NAMALWA (cell line): ENCODE measurements at regions not wholly inside any gene's neighbourhood (a gene's known extent, or its start where the extent isn't known, plus 50 kb on each side); places are given as distances from the start of the nearest gene placed in this dataset.

Source experiments
- DNase-seq: peaks from one replicate; pipeline ENCODE4 v3.0.0-alpha.2; 2015; ENCODE audit warnings: low spot score

GRCh38 chr13:104766319-104766718 lies 1700.1 kb upstream of the SLC10A2 start:
- no peak for DNase-seq

GRCh38 chr13:104764600-104764999 lies 1698.4 kb upstream of the SLC10A2 start:
- no peak for DNase-seq

DNA sequence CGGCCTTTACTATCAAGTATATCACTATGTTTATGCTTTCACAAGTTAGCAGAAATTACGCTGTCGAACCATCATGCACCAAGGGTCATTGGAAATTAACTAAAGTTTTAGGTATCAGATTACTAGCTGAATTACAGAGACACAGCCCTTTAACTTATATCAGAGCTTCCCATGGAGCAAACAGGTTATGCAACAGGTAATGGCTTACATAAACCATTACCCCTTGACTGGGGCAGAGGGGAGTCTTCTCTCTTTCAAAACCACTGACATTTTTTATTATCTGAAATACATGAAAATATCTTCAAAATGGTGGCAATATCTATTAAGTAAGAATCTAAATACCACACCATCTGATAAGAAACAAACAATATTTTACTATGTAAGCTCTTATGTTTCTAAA lies 1692.9 kb upstream of the SLC10A2 start:
- no peak for DNase-seq

DNA sequence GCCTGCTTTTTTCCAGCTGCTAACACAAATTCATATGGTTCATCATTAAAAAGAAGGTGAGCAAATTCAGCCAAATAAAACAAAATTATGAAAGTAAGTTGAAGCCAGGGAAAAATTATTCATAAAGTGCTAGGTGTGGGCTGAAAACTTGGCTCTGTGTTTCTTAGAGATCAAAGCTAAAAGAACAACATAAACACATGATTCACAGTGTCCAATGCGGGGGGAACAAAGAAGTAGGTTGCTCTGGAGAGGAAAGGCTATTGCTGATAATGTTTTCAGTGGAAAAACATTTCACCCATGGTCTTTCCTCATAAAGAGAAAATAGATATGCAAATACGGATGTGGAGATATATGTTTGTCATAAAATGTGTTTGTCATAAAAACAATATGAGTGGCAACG lies 1691.5 kb upstream of the SLC10A2 start:
- DNase-seq: no peak

DNA sequence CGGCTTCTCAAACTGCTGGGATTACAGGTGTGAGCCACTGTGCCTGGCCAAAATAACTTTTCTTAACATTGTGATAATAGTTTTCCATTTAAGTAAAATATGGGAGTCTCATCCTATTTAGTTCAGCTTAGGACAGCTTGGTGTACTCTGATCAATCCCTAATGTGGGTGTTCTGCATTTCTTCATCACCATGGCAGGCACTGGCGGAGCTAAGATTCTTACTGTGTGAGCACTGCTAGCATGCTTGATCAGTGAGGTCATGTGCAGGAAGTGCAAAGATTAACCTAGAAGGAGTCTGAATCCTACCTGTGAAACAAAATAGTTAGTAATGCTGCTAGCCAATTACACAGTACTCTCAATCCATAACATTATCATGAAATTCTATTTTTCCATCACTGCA lies 1684.2 kb upstream of the SLC10A2 start:
- no peak for DNase-seq

DNA sequence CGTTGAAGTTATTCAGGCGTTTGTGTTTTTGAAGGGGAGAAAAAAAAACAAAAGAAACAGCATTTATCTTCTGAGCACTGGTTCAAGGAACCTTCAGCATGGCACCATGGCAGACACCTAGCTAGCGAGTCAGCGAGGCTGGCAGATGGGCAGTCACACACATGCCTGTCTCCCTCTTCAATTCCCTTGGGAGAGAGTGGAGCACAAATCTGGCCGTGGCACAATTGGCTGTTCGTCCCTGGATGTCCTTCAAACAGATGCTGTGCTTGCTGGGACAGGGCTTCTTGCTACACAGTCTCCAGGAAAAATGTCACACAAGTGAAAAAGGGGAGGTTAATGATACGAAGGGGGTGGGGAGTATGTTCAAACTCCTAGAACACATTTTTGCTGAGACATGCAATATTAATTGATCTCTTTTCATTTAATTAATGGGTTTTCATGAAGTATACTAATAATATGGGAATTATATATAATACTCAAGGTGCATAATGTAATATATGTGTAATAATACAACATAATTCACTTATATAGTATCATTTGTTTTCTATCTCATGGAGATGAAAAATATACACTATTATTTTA lies 1674.5 kb upstream of the SLC10A2 start:
- DNase-seq: no peak

GRCh38 chr13:104737713-104738112 lies 1671.5 kb upstream of the SLC10A2 start:
- DNase-seq: no peak

DNA sequence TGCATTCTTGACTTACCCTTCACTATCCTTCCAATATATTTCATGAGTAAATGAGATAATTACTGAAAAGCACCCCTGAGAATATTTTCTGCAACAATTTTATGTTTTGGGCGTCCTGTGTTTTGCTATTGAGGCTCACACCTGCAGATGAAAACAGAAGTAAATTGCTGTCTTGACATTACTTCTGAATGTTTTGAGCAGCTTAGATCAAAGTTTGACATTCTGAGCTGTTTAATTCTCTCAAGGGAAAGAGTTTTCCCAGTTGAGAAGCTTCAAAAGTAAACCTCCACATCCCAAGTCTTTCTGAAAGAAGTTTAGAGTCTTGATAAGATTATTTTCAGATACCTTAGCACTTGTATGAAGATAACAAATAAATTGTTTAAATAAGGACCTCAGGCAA lies 1667.2 kb upstream of the SLC10A2 start:
- DNase-seq: no peak

GRCh38 chr13:104715111-104715510 lies 1648.9 kb upstream of the SLC10A2 start:
- DNase-seq: no peak

DNA sequence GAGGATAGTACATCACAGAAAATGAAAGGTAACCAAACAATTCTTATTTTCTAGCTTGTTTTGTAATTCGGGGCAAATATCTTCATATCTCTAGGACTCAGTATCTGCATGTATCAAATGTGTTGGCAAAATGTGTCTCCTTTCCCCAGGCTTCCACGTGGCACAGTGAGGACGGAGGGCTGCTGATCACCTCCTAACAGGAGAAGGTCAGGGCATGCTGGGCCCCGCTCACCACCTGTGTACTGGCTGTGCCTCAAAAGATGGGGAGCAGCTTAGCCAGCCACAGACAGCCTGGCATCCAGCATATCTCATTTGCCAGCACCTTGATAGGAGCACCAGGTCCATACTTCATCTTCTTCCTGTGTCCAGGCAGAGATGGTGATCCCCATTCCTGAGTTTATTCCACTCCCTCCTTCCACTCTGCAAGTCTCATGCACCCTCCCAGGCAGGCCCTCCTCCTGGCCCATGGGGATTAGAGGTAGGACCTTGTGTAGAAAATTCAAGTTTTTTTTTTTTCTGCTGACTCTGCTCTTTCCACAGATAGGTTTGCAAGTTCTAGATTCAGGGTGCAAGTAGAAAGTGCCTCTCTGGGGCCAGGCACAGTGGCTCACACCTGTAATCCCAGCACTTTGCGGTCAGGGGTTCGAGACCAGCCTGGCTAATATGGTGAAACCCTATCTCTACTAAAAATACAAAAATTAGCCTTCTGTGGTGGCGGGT lies 1639.0 kb upstream of the SLC10A2 start:
- DNase-seq: no peak

DNA sequence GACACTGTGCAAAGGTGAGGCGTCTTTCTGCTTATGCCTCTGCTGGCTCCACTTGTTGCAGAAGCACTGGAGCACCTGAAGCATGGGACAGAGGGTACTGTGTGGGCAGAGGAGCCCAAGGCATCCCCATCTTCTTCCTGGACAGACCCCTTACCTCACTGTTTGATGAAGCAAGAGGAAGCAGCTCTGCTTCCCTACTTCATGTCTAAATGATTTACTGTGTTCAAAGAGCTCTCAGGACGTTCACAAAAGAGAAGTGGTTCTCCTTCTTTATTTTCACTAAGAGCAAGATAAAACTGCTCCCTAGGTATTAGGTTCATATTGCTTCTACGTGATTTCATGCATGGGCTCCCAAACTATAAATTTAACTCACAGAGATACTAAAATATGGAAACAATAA lies 1635.4 kb upstream of the SLC10A2 start:
- no peak for DNase-seq

DNA sequence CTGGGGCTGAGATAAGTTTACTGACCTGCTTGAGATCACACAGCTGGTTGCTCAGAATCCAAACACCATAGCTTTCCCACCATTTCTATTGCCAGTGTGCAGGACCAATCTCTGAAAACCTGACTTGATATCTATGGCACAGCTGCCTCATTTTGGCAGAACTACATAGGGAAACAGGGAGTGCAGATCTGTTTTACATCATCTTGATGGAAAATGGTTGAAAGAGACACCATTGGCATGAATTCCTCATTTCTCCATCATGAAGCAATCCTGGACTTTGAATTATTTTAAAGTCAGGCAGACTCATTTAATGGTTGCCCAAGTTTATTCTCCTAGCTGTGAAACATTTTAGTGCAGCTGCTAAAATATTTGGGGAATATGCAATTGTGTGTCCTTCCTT lies 1628.2 kb upstream of the SLC10A2 start:
- no peak for DNase-seq

DNA sequence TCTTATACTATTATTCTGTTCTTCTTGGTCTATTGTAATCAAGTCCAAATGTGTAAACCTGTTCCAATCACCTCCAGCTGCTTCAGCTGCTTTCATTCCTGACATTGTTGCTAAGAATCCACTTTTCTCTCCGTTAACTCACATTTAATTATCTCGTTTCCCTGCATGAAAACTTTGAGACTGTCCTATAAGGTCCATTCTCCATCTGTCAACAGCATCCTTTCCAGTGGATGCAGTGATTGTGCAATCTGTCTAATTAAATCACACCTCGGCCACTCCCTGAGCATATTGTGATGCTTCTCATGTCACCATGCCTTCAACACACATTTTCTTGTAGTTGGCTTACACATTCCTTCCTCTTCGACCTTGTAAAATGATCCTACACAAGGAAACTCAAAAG lies 1626.9 kb upstream of the SLC10A2 start:
- DNase-seq: no peak

- DNase-seq: no peak
Measured at GRCh38 chr13:104691767-104692467, 1625.7 kb upstream of the SLC10A2 start.

DNA sequence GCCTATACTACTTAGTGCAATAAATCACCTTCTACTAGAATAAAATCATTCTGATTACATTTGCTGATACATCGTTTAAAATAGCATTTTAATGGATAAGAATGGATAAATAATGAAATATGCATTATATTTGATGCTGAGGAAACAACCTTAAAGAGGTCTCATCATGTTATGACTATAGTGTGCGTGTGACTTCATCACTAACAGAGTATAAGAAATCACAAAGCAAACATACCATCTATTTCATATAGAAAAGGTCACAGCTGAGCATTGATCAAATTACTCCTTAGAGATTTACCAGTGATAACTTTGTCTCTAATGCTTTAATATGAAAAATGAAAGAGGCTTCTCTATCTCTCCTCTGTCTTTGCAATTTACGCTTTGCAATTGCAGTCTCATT lies 1620.3 kb upstream of the SLC10A2 start:
- DNase-seq: no peak

DNA sequence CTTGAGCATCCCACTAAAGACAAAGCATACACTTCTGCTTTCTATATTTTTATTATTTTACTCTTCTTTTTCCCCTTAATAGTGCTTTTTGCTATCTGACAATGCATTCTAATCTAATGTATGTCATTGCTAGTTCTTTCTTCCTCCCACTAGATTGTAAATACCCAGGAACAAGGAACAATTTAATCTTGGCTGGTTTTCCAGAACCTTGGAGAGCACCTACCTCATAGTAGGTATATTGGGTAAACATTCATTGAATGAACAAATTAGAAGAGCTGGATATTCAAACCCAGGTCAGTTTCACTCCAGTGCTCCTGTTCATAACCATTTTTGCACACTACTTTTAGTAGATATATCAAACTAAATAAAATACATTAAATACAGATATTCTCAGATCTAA lies 1617.6 kb upstream of the SLC10A2 start:
- DNase-seq: no peak

DNA sequence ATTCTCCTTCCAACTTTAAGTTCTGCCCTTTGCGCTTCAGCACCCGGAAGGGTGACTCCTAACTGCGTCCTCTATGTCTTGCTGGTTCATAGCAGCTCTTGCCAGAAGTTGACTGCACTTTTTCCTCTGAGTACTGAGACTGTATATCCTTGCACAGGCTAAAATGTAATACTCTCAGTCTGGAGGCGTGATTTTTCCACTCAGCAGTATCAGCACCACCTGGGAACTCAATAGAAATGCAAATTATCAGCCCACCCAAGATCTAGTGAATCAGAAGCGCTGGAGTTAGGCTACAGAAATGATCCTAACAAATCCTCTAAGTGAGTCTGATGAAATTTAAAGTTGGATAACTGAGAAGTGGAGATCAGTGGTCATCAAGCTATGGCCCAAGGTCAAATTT lies 1611.9 kb upstream of the SLC10A2 start:
- DNase-seq: no peak

- DNase-seq: no peak
Measured at GRCh38 chr13:104671901-104672300, 1605.7 kb upstream of the SLC10A2 start.

DNA sequence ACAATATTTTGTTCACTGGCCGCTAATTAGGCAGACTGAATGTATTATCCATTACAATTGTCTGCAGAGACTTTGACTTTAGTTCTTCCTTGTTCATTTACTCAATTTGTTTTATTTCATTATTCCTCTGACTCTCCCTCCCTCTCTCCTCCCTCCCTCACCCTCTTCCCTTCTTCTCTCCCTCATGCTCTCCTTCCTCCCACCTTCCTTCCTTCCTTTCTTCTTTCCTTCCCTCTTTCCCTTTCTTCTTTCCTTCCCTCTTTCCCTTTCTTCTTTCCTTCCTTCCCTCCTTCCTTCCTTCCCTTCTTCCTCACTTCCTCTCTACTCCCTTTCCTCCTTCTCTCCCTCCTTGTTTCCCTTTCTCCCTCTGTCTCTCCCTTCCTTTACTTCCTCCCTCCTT lies 1591.0 kb upstream of the SLC10A2 start:
- no peak for DNase-seq

DNA sequence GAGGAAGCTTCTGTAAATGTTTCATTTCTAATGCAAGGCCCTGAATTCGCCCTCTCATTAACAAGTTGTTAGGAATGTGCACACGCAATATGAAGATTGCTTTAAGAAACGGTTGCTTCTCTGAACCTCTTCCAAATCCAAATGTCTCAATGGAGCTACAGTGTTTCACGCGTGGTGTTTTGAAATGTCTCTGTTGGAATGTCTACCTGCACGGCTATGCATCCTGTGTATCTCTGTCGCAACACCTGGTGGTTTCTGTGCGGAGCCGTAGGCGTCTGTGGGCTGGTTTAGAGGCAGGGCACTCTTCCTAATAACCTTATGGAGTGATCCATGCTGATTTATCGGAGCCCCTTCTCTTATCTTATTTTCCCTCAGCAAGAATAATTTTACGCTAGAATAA lies 1584.2 kb upstream of the SLC10A2 start:
- no peak for DNase-seq

GRCh38 chr13:104648291-104648690 lies 1582.1 kb upstream of the SLC10A2 start:
- no peak for DNase-seq

GRCh38 chr13:104645786-104646185 lies 1579.6 kb upstream of the SLC10A2 start:
- no peak for DNase-seq

- DNase-seq: no peak
Measured at GRCh38 chr13:104641309-104641708, 1575.1 kb upstream of the SLC10A2 start.

- no peak for DNase-seq
Measured at GRCh38 chr13:104635879-104636278, 1569.7 kb upstream of the SLC10A2 start.
